ENCODE measurements at regions not wholly inside any gene's neighbourhood (a gene's known extent, or its start where the extent isn't known, plus 50 kb on each side); places are given as distances from the start of the nearest gene placed in this dataset.

- no peak for TF ChIP-seq CTCF (conservative IDR thresholded peaks at IDR 0.05; ENCODE audit: low read length)
- TF ChIP-seq EZH2phosphoT487 (IDR thresholded peaks at IDR 0.05; ENCODE audit: borderline replicate concordance), result no peak
Measured at GRCh38 chr15:69577397-69577796, 124.8 kb downstream of the RPLP1 start.

Data from Loucy (cell line).